Glutamatergic neuron (in vitro differentiated cells): ENCODE measurements at regions not wholly inside any gene's neighbourhood (a gene's known extent, or its start where the extent isn't known, plus 50 kb on each side); places are given as distances from the start of the nearest gene placed in this dataset.

ENCODE experiments used
- DNase-seq: peaks from one replicate; pipeline ENCODE4 v3.0.0; 2022
- H3K27ac Mint-ChIP-seq: one replicate; pipeline ENCODE4 v1.8.0; 2020; ENCODE audit warnings: mild to moderate bottlenecking, mixed read lengths, inconsistent platforms; ENCODE audit not compliant: unreplicated experiment
- H3K27me3 Mint-ChIP-seq: one replicate; pipeline ENCODE4 v1.8.0; 2020; ENCODE audit warnings: mild to moderate bottlenecking, moderate library complexity, mixed read lengths, inconsistent platforms; ENCODE audit not compliant: unreplicated experiment
- H3K36me3 Mint-ChIP-seq: one replicate; pipeline ENCODE4 v1.8.0; 2020; ENCODE audit warnings: mild to moderate bottlenecking, mixed read lengths, inconsistent platforms; ENCODE audit not compliant: unreplicated experiment
- H3K4me1 Mint-ChIP-seq: one replicate; pipeline ENCODE4 v1.8.0; 2020; ENCODE audit warnings: mild to moderate bottlenecking, low read depth, mixed read lengths, inconsistent platforms; ENCODE audit not compliant: unreplicated experiment
- H3K4me3 Mint-ChIP-seq: one replicate; pipeline ENCODE4 v1.8.0; 2020; ENCODE audit warnings: mild to moderate bottlenecking, mixed read lengths, inconsistent platforms; ENCODE audit not compliant: unreplicated experiment
- H3K9me3 Mint-ChIP-seq: one replicate; pipeline ENCODE4 v1.8.0; 2020; ENCODE audit warnings: mild to moderate bottlenecking, moderate library complexity, mixed read lengths, inconsistent platforms; ENCODE audit not compliant: unreplicated experiment
- TF ChIP-seq, protein P1 (sequence below): fragments of 200-600 bp; sonication (generic); IDR thresholded peaks from one replicate; pipeline ENCODE4 v1.5.0; 2021; ENCODE audit not compliant: partially characterized antibody, unreplicated experiment

GRCh38 chr1:87252406-87252805 lies 76.3 kb upstream of the LMO4 start:
- DNase-seq, result no peak
- H3K27ac Mint-ChIP-seq, result no peak overlapping the region
- H3K4me3 Mint-ChIP-seq, result no peak overlapping the region
- peaks cover 5% of the 10 kb centered on the region for H3K36me3 Mint-ChIP-seq
- H3K4me1 Mint-ChIP-seq, result no peaks in the 10 kb centered on the region
- no peaks in the 10 kb centered on the region for H3K9me3 Mint-ChIP-seq
- H3K27me3 Mint-ChIP-seq, result no peaks in the 10 kb centered on the region
- TF ChIP-seq, protein P1, sequence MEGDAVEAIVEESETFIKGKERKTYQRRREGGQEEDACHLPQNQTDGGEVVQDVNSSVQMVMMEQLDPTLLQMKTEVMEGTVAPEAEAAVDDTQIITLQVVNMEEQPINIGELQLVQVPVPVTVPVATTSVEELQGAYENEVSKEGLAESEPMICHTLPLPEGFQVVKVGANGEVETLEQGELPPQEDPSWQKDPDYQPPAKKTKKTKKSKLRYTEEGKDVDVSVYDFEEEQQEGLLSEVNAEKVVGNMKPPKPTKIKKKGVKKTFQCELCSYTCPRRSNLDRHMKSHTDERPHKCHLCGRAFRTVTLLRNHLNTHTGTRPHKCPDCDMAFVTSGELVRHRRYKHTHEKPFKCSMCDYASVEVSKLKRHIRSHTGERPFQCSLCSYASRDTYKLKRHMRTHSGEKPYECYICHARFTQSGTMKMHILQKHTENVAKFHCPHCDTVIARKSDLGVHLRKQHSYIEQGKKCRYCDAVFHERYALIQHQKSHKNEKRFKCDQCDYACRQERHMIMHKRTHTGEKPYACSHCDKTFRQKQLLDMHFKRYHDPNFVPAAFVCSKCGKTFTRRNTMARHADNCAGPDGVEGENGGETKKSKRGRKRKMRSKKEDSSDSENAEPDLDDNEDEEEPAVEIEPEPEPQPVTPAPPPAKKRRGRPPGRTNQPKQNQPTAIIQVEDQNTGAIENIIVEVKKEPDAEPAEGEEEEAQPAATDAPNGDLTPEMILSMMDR, result no peak

- Mint-ChIP-seq H3K27ac (no peak overlapping the region), H3K4me3 (no peak overlapping the region), H3K36me3 (no peaks in the 10 kb centered on the region), H3K9me3 (no peaks in the 10 kb centered on the region), H3K27me3 (no peaks in the 10 kb centered on the region), H3K4me1 (no peaks in the 10 kb centered on the region)
- TF ChIP-seq, protein P1, result no peak
- no peak for DNase-seq
These were observed 66.0 kb upstream of the LMO4 start for GRCh38 chr1:87262688-87263087.

GRCh38 chr1:87263281-87263680 lies 65.4 kb upstream of the LMO4 start:
- H3K9me3 Mint-ChIP-seq, result no peaks in the 10 kb centered on the region
- no peaks in the 10 kb centered on the region for H3K4me1 Mint-ChIP-seq
- no peaks in the 10 kb centered on the region for H3K36me3 Mint-ChIP-seq
- no peak overlapping the region for H3K27ac Mint-ChIP-seq
- TF ChIP-seq, protein P1, result no peak
- no peak for DNase-seq
- no peak overlapping the region for H3K4me3 Mint-ChIP-seq
- H3K27me3 Mint-ChIP-seq, result no peaks in the 10 kb centered on the region

DNA sequence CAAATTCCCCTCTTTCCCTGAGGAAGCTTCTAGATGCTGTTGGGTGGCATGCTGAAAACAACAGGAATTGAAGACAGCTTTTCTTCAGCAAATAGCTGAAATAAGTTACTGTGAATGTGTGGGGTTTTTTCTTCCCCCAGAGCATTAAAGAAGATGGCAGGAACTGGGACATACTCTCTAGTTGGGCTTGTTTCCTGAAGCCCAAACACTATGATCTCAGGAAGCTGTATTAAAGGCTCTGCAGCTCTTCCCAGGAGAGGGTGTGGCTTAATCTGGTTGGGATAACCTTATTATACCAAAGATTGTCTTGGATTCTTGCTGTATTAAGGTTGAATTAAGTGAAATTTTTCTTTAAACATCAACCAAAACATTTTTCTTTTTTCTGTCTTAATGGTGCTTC lies 64.9 kb upstream of the LMO4 start:
- TF ChIP-seq, protein P1, result no peak
- no peaks in the 10 kb centered on the region for H3K36me3 Mint-ChIP-seq
- H3K27ac Mint-ChIP-seq, result no peak overlapping the region
- no peak for DNase-seq
- H3K9me3 Mint-ChIP-seq, result no peaks in the 10 kb centered on the region
- H3K27me3 Mint-ChIP-seq, result no peaks in the 10 kb centered on the region
- H3K4me3 Mint-ChIP-seq, result no peak overlapping the region
- H3K4me1 Mint-ChIP-seq, result no peaks in the 10 kb centered on the region

DNA sequence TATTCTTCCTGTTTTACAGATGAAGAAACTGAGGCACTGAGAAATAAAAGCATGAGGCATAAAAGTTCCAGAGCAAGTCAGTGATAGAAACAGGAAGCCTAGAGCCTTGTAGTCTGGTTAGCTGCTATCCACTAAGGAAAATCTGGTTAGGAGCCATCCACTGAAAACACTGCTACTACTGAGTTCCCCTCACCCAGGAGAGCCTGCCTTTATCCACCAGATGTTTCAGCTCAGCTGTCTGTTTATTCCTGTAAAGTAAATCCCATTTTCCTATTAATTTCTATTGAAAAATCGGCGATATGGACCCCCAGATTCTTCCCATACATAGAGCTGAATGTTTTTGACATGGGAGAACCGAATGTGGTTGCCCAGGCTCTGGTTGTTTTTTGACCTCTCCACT lies 63.7 kb upstream of the LMO4 start:
- Mint-ChIP-seq H3K4me1 (no peaks in the 10 kb centered on the region), H3K27me3 (no peaks in the 10 kb centered on the region), H3K36me3 (no peaks in the 10 kb centered on the region), H3K9me3 (no peaks in the 10 kb centered on the region), H3K4me3 (no peak overlapping the region), H3K27ac (no peak overlapping the region)
- DNase-seq, result no peak
- TF ChIP-seq, protein P1, result no peak
